Brain microvascular endothelial cell (primary cell): ENCODE measurements at regions not wholly inside any gene's neighbourhood (a gene's known extent, or its start where the extent isn't known, plus 50 kb on each side); places are given as distances from the start of the nearest gene placed in this dataset.

Experiments
- DNase-seq: peaks from one replicate; pipeline ENCODE4 v3.0.0-alpha.2; 2020
- H3K27ac ChIP-seq: fragments of 250-450 bp; sonication (Bioruptor Pico); 2 replicates; pipeline ENCODE4 v1.5.1; 2020; ENCODE audit warnings: mild to moderate bottlenecking, moderate library complexity
- H3K27me3 ChIP-seq: fragments of 250-450 bp; sonication (Bioruptor Pico); replicated peaks from 2 replicates; pipeline ENCODE4 v1.5.1; 2020; ENCODE audit warnings: mild to moderate bottlenecking
- H3K36me3 ChIP-seq: fragments of 250-450 bp; sonication (Bioruptor Pico); replicated peaks from 2 replicates; pipeline ENCODE4 v1.5.1; 2020; ENCODE audit warnings: mild to moderate bottlenecking
- H3K4me3 ChIP-seq: 2 replicates; pipeline ENCODE4 v1.5.1; 2011; ENCODE audit warnings: low read depth, mild to moderate bottlenecking, control low read depth, low read length, moderate library complexity
- CTCF ChIP-seq: IDR thresholded peaks from 2 replicates; pipeline ENCODE4 v1.5.1; 2011; ENCODE audit warnings: low read depth, mild to moderate bottlenecking, moderate library complexity, low read length, control low read depth, inconsistent platforms; ENCODE audit errors: missing control alignments
- in situ Hi-C: cut with HindIII; loops from 2 replicates; pipeline ENCODE4 v1.10.0; 2017; ENCODE audit warnings: low sequenced_read_pairs, low pct_ligation_motif_present

- TF ChIP-seq CTCF: no peak
- Histone ChIP-seq H3K4me3 (no peak overlapping the region), H3K27me3 (no peaks in the 10 kb centered on the region), H3K36me3 (no peaks in the 10 kb centered on the region), H3K27ac (no peak overlapping the region)
- DNase-seq: no peak
- in situ Hi-C loops: no loop called here
These were observed 156.4 kb downstream of the OR2B2 start for GRCh38 chr6:27755768-27756167.

GRCh38 chr6:27754408-27754782, 157.8 kb downstream of the OR2B2 start:
- Histone ChIP-seq H3K36me3 (no peaks in the 10 kb centered on the region), H3K4me3 (peak overlapping the region; percentile 91), H3K27ac (no peak overlapping the region), H3K27me3 (no peaks in the 10 kb centered on the region)
- in situ Hi-C loops: no loop called here
- TF ChIP-seq CTCF: no peak
- DNase-seq: no peak

- in situ Hi-C loops: no loop called here
- peak overlapping the region; percentile 91 for H3K4me3 ChIP-seq
- no peaks in the 10 kb centered on the region for H3K36me3 ChIP-seq
- H3K27ac ChIP-seq: peak overlapping the region; percentile 49
- no peaks in the 10 kb centered on the region for H3K27me3 ChIP-seq
- DNase-seq: peak; percentile 91
- peak; percentile 46 for TF ChIP-seq CTCF
These were observed 158.4 kb downstream of the OR2B2 start for GRCh38 chr6:27753668-27754407.

- Histone ChIP-seq H3K27ac (peak overlapping the region; percentile 91), H3K27me3 (no peaks in the 10 kb centered on the region), H3K36me3 (no peaks in the 10 kb centered on the region), H3K4me3 (peak overlapping the region; percentile 91)
- in situ Hi-C loops: no loop called here
- peak; percentile 66 for DNase-seq
- peak; percentile 74 for TF ChIP-seq CTCF
These were observed 159.9 kb downstream of the OR2B2 start for GRCh38 chr6:27752038-27752885.

- peaks cover 8% of the 10 kb centered on the region for H3K27me3 ChIP-seq
- no peak overlapping the region for H3K27ac ChIP-seq
- in situ Hi-C loops: no loop called here
- DNase-seq: no peak
- H3K4me3 ChIP-seq: no peak overlapping the region
- no peak for TF ChIP-seq CTCF
- no peaks in the 10 kb centered on the region for H3K36me3 ChIP-seq
These were observed 163.5 kb downstream of the OR2B2 start for GRCh38 chr6:27748661-27749060.
